Activated T-cell treated with anti-CD3 and anti-CD28 coated beads for 24 hours (primary cell): ENCODE measurements at regions not wholly inside any gene's neighbourhood (a gene's known extent, or its start where the extent isn't known, plus 50 kb on each side); places are given as distances from the start of the nearest gene placed in this dataset.
"Not testable (repeated sequence)": the region's sequence is repeated elsewhere in the genome, so short reads cannot be mapped to it uniquely, and the experiment has no call there.

Experiments used
- DNase-seq: peaks from one replicate; pipeline ENCODE4 v3.0.0-alpha.2; 2020; ENCODE audit warnings: low read depth

GRCh38 chr1:196002296-196002695 lies 605.9 kb downstream of the KCNT2 start:
- not testable (repeated sequence) for DNase-seq

DNA sequence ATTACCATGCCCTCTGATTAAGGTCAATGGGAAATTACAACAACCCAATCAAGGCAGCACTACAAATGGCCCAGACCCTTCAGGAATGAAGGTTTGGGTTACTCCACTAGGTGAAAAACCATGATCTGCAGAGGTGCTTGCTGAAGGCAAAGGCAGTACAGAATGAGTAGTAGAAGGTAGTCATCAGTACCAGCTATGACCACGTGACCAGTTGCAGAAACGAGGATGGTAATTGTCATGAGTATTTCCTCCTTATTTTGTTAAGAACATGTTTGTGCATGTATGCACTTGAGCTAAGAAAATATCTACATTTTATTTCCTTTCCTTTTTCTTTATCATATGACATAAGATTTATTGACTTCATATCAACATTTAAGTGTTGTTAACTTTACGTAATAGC lies 607.1 kb downstream of the KCNT2 start:
- DNase-seq = no peak

DNA sequence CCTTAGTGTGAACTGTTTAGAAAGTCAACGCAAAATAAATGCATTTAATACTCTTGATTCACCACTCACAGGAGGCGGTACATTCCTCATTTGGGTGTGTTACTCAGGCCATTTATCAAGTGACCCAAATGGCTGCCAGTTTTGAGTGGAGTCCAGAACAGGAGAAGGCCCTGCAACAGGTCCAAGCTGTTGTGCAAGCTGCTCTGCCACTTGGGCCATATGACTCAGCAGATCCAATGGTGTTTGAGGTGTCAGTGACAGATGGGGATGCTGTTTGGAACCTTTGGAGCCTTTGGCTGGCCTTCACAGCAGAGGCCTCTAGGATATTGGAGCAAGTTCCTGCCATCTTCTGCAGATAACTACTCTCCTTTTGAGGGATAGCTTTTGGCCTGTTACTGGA lies 609.2 kb downstream of the KCNT2 start:
- DNase-seq = no peak

- no peak for DNase-seq
These were observed 626.6 kb downstream of the KCNT2 start for GRCh38 chr1:195981448-195982139.

- no peak for DNase-seq
These were observed 628.6 kb downstream of the KCNT2 start for GRCh38 chr1:195979646-195980045.

DNA sequence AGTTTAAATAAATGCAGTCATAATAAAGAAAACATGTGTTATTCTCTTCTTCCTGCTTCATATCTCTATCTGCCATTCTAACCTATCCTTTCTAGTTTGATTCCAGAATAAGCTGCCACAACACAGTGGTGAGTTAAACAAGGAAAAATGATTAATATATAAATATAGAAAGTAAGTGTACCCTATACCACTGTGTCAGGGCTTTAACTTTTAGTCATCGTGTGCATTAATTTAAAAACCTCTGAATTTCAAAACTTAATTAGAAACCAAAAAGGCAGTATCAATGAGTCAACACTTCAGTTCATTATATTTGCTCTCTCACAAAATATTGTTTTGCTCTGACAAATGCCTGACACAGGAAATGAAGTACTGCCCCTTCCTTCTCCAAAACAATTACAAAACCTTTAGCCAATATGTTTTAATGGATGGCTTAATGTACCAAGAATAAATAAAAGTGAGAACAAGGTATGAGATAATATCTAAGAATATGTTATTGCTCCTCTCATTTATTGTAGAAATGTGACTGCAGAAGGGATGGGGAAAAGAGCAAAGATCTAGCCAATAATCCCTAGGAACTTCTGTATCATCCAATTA lies 634.8 kb downstream of the KCNT2 start:
- DNase-seq = no peak

DNA sequence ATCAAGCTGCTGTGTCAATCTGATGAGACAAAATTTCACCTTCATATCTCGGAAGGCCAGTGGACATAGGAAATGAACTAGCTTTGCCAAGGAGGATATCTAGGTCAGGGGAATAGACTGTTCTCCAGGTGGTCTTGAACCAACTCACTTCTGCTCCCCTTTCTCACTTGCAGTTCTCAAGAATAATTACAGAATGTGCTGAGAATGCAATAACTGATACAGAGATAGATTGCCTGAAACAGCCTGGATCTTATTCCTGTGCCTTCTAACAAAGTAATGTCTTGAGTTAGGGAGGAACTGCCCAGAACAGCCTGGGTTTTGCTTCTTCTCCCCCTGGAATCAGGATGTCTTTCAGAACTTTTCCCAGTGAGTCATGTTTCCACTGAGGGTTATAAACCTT lies 636.7 kb downstream of the KCNT2 start:
- DNase-seq = no peak

DNA sequence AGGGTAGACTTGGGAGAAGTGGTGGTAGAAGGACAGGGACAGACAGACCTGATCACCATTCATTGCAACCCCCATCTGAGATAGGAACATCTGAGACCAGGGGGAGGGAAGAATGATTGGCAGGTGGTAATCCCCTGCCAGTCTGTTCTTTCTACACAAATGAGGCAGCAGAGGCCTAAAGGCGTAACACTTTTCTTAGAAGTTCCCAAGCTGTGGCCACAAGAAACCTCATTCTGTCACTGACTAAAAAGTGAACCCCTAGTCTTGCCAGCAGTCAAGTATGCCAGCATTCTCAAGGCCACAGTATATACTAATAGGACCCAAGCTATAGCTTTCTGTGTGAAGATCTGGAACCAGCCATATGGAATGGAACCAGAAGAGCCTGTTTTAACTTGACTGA lies 638.0 kb downstream of the KCNT2 start:
- DNase-seq = no peak

- no peak for DNase-seq
These were observed 642.8 kb downstream of the KCNT2 start for GRCh38 chr1:195965475-195965874.

DNA sequence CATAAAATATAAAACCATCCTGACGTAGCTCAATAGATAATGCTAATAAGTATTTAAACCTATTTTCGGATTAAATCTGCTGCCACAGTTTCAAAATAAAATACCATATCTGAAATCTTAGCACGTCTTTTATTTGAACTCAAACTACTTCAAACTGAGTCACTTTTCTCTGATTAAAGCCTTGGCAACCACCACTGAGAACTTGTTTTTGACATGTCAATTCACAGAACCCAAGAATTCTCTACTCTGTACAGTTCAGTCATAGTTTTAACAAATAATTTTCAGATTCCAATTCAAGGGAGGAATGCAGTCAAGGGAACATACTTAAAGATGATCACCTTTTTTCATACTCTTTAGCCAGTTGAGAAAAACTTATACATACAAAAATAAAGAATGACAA lies 643.2 kb downstream of the KCNT2 start:
- DNase-seq = no peak

DNA sequence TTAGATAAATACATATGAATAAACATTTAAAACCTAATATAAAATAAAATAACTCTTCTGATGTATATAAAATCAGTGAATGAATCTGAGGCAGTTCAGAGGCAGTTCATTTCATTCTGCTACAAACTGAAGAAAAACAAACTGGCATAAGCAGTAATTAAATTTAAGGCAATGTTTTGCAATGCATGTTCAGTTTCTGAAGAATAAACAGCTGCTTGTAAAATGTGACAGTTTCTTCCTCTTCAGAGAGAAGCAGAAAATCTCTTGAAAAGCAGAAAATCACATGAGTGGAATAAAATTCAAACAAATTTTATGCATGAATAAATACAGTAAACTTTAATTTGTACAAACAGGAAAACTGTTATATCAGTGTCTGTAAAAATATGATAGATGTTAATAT lies 643.7 kb downstream of the KCNT2 start:
- DNase-seq = no peak

- DNase-seq = no peak
These were observed 646.2 kb downstream of the KCNT2 start for GRCh38 chr1:195962051-195962450.

GRCh38 chr1:195960580-195960979 lies 647.7 kb downstream of the KCNT2 start:
- no peak for DNase-seq

GRCh38 chr1:195958131-195958530 lies 650.1 kb downstream of the KCNT2 start:
- DNase-seq = no peak

- DNase-seq = no peak
These were observed 651.4 kb downstream of the KCNT2 start for GRCh38 chr1:195956845-195957244.

- no peak for DNase-seq
These were observed 653.4 kb downstream of the KCNT2 start for GRCh38 chr1:195954848-195955247.

DNA sequence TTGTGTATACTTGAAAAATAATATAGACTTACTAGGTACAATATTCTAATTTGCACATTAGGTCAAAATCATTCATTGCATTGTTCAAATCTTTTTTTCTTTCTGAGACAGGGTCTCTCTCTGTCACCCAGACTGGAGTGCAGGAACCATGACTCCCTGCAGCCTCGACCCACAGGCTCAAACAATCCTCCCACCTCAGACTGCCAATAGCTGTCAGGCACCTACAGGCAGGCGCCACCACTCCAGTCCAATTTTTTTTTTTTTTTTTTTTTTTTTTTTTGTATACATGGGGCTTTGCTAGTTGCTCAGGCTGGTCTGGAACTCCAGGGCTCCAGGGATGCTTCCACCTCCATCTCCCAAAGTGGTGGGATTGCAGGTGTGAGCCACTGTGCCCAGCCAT lies 656.9 kb downstream of the KCNT2 start:
- DNase-seq = no peak

GRCh38 chr1:195948123-195948895 lies 659.9 kb downstream of the KCNT2 start:
- no peak for DNase-seq

DNA sequence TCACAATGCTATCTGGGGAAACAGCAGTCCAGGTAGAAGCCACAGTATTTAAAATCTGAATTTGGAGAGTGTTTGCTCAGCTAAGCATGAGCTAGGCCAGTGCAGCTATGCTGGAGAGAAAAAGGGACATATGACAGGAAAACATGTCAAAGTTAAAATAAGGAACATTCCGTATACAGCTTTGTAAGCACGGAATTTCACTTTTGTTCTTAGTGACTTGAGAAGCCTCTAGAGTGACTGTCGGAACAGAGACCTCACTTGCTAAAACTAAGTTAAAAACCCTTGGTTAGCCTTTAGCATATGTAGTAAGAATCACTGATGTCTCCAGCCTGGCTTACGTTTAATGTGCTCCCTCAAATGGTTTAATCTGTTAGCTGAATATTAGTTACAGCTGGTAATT lies 661.7 kb downstream of the KCNT2 start:
- DNase-seq = no peak

DNA sequence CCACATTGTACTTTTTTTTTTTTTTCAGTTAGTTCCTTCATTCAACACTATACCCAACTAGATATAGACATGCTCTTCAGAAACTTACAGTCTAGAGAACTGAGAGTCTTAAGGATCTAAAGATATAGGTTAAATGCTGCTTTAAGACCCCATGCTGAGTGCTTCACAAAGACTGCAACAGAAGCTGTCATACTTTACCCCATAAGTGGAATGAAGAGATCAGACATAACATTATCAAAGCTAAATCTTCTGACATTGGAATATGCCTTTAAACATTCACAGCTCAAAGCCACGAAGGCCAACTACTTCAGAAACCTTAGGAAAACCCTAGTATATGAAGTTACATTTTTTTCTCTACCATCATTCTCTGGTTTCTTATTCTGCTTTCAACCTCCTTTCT lies 666.4 kb downstream of the KCNT2 start:
- no peak for DNase-seq

DNA sequence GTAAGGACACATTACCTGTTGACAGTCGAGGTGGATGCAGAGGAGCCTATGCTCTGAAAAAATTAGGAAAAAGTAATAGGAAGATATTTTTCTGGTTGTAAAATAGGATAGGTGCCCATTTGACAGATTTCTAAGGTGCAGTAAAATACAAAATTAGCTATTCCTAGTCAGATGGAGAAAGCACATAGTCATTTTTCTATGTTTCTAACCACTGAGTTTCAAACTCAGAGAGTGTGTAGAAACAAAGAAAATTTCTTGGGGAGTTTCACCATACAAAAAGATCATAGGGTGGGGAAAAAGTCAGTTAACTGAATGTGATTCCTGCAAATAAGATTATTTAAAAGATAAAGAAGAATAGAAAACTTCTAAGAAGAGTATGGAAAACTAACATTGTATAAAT lies 666.9 kb downstream of the KCNT2 start:
- DNase-seq = no peak

GRCh38 chr1:195939844-195940243 lies 668.4 kb downstream of the KCNT2 start:
- no peak for DNase-seq

- no peak for DNase-seq
These were observed 673.3 kb downstream of the KCNT2 start for GRCh38 chr1:195934817-195935553.
